ENCODE measurements at regions not wholly inside any gene's neighbourhood (a gene's known extent, or its start where the extent isn't known, plus 50 kb on each side); places are given as distances from the start of the nearest gene placed in this dataset.
"Not testable (repeated sequence)": the region's sequence is repeated elsewhere in the genome, so short reads cannot be mapped to it uniquely, and the experiment has no call there.

- no peak for DNase-seq (ENCODE audit: low read depth)
Measured at GRCh38 chr3:26375843-26376530, 246.6 kb upstream of the LRRC3B start.

DNA sequence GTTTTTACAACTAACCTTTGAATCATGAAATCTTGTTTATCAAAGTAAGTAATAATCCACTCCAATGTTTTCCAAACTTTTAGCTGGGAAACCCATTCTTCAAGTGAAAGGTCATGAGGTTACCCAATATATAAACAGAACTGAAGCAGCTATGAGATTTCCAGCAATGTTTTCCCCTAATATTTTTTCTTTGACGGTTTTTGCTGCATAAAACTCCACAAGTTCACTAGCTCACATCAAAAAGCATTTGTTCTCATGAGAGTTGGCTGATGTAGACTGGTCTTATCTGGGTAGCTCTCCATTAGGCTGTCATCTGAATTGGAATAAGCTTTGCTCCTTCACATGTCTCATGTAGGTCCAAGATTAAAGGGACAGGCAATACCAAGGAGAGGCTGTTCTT lies 241.2 kb upstream of the LRRC3B start:
- no peak for DNase-seq (ENCODE audit: low read depth)

DNA sequence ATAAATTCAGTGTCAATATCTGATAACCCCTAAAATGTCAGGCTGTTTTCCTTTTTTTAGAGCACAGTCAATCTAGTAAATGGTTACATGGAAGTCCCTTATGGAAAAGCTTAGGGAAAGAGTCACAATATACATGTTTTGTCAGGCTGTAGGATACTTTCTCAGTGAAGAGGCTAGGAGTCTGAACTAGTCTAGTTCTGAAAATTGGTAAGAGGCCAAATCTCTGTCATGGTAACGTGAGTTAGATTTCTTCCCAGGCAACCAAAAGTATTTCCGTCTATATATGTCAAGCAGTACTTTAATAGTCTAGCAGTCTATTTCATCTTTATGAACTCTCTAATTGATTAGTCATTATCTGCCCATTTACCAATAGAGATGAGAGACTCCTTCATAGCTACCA lies 215.9 kb upstream of the LRRC3B start:
- DNase-seq (ENCODE audit: low read depth), result no peak

DNA sequence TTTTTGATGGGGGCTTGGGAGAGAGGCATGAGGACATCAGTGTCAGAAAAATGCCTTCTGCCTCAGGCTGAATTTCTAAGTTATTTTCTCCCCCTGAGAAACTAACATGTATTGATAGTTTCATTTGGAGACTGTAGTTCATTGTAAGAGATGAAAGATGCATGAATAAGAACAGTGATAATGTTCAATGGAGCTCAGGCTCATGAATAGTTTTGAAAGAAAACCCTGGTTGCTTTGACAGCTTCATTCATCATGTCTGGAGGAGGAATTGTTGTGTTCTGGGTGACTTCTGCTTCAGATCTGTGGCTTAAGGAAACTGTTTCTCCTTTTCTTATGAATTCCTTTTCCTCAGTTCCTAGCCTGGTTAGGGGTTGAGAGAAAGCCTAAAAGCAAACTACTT lies 204.0 kb upstream of the LRRC3B start:
- DNase-seq (ENCODE audit: low read depth), result no peak

GRCh38 chr3:26422415-26422814 lies 200.2 kb upstream of the LRRC3B start:
- DNase-seq (ENCODE audit: low read depth), result no peak

GRCh38 chr3:26425076-26425475 lies 197.5 kb upstream of the LRRC3B start:
- DNase-seq (ENCODE audit: low read depth), result no peak

DNA sequence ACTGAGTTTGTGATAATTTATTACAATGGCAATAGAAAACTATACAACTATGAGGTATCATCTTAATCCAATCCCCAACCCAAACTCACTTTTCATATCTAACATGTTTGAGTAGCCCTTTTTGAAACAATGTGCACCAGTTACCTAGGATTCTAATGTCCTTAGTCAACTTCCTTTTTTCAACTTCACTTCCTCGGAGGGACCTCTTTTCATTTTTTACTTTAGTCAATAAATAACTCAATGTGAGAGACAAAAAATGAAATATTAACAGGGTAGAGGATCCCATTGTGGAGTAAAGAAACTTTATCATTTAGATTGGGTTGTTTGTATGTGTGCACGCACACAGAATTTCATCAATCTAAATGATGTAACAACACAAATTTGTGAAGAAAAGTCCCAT lies 193.6 kb upstream of the LRRC3B start:
- no peak for DNase-seq (ENCODE audit: low read depth)

- DNase-seq (ENCODE audit: low read depth), result no peak
Measured at GRCh38 chr3:26437678-26438077, 184.9 kb upstream of the LRRC3B start.

- DNase-seq (ENCODE audit: low read depth), result no peak
Measured at GRCh38 chr3:26438325-26438940, 184.1 kb upstream of the LRRC3B start.

DNA sequence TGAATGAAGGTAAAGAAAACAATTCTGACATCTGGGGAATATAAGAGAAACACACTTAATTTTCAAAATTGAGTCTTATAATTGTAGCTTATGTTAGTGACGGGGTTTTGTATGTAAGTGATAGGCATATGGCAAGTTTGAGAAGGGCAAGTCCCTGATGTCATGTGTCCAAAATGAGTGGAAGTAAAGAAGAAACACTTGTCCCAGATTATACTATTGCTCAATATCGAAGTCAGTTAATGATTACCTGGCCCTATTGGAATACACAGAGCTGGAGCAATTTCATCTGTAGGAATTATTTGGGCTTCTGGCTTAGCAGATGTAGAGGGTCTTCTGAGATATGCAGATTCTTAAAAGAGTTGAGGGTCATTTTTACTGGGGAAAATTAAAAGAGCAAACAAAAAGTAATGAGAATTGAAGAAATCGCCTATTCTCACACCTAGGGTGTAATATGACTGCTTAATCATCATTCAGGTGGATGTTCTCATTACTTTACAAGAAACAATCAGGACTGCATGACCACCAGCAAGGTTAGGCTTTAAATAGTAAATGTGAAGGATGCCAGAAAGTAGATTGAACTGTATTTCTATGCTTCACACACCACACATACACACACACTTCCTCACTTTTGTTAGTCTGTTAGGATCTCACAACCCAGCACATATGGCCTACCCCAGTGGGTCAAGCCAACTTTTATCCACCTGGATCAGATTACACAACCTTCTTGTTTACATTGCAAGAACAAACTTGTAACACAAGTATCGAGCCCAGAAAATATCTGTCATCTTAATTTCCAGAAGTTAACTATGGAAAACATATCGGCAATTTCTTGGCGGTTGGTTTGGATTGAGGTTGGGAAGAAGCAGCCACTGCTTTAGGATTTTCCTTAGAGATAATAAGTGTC lies 183.3 kb upstream of the LRRC3B start:
- DNase-seq (ENCODE audit: low read depth), result no peak

DNA sequence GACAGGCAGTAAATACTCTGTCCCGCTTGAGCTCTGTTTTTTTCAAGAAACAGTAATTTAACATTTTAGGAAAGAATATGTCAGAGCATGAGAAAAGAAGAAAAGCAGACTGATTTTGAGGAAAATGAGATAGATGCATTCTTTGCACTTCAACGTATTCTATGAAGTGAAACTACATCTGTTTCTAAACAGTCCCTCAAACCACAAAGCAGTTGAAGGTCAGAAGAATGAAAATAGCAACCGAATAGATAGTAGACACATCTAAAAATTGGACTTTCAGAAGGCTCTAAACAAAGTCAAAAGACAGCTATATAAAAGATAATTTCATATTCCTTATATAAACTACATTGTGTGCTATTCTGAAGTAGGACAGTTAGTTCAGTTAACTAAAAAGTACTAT lies 172.6 kb upstream of the LRRC3B start:
- DNase-seq (ENCODE audit: low read depth), result no peak

GRCh38 chr3:26452363-26452762 lies 170.2 kb upstream of the LRRC3B start:
- no peak for DNase-seq (ENCODE audit: low read depth)

DNA sequence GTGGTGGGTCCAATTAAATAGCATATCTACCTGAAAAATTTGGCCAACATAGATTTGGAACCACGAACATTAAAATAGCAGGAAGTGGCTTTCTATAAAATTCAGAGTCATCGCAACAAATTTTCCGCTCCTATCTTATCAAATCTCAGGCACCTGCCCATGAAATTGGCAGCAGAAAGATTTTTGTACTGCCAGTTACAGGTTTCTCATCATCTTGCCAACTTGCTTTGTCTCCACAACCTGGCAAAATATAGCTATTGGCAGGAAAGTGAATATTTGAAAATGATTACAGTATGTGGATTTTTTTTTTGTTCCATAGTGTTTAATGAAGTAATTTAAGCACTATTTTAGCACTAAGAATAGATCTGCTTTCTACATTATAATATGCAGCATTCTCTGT lies 161.6 kb upstream of the LRRC3B start:
- no peak for DNase-seq (ENCODE audit: low read depth)

DNA sequence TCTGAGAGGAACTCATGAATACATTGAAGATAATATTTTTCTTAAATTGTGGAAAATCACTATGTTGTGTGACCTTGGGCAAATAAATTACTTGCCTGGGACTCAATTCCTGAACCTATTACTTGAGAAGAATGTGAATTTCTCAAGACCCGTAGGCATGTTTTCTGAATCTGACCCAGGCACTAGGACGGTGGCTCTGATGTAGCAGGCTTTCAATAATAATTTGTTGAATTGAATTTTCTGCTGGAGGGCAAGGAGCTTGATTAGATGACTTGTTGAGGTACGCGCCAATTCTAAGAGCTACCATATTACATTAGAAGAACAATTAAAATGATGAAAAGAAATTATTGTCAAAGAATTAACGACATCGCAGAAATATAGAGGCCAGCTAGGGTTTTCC lies 150.2 kb upstream of the LRRC3B start:
- DNase-seq (ENCODE audit: low read depth), result no peak

DNA sequence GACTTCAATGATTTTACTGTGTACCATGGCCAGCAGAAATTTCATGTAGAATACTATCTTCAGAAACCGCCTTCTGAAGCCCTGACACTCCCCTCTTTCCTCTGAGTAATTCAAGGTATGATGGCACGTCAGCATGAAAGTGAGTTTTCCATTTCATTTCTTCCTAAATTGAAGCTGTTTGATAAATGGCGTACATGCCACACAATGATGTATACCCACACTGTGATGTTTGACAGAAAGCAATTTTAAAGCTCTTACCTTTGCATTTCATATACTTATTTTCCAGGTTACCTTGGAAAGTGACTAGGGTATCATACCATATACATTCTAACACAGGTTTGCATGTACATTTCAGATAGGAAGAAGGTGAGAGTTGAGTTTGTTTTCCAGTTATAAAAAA lies 147.9 kb upstream of the LRRC3B start:
- no peak for DNase-seq (ENCODE audit: low read depth)

DNA sequence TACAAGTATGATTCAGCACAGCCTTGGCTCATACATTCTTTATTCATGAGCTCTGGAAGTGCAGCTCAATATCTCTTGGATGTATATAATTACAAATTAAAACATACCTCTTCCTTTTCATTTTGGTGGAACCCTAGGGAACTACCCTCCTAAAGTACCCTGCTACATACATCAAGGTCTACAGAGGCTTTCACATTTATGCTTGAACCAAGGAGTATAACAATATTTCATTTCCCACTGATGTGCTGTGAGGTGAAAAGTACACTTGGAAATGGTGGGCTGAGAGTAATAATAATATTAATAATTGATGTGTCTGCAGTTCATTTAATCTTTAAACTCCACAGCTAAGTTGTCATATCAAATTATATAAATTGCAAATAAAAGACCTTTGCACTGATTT lies 142.2 kb upstream of the LRRC3B start:
- no peak for DNase-seq (ENCODE audit: low read depth)

GRCh38 chr3:26484140-26484539 lies 138.4 kb upstream of the LRRC3B start:
- no peak for DNase-seq (ENCODE audit: low read depth)

- no peak for DNase-seq (ENCODE audit: low read depth)
Measured at GRCh38 chr3:26498271-26498670, 124.3 kb upstream of the LRRC3B start.

- no peak for DNase-seq (ENCODE audit: low read depth)
Measured at GRCh38 chr3:26505399-26505798, 117.2 kb upstream of the LRRC3B start.

GRCh38 chr3:26514445-26515029 lies 108.0 kb upstream of the LRRC3B start:
- DNase-seq (ENCODE audit: low read depth), result not testable (repeated sequence)

GRCh38 chr3:26515351-26515750 lies 107.2 kb upstream of the LRRC3B start:
- DNase-seq (ENCODE audit: low read depth), result no peak

GRCh38 chr3:26521261-26521660 lies 101.3 kb upstream of the LRRC3B start:
- DNase-seq (ENCODE audit: low read depth), result no peak

DNA sequence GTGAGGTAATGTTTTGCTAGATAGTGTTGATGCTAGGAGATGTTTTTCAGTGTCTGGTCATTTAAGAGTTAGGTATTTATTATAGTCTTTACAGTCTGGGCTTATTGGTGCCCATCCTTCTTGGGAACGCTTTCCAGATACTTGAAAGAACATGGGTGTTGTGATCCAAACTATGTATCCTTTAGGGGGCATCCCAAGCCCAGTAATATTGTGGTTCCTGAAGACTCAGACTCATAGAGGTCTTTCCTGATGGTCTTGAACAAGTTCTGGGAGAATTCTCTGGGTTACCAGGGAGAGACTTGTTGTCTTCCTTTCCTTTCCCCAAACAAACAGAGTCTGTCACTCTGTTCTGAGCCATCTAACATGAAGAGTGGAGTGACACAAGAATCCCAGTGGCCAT lies 99.7 kb upstream of the LRRC3B start:
- no peak for DNase-seq (ENCODE audit: low read depth)
